Loucy (cell line): ENCODE measurements at regions not wholly inside any gene's neighbourhood (a gene's known extent, or its start where the extent isn't known, plus 50 kb on each side); places are given as distances from the start of the nearest gene placed in this dataset.
A peak's percentile ranks its signal among the peaks of the same experiment; 100 is the strongest.

Experiments used
- H2AFZ ChIP-seq: fragments of 200-600 bp; sonication (generic); 2 replicates; pipeline ENCODE4 v1.6.0; 2016; ENCODE audit warnings: antibody characterized with exemption, mild to moderate bottlenecking, low read length, moderate library complexity
- H3F3A ChIP-seq: fragments of 200-600 bp; 2 replicates; pipeline ENCODE4 v1.6.0; 2016; ENCODE audit warnings: antibody characterized with exemption, low read depth, mild to moderate bottlenecking
- H3K27me3 ChIP-seq: fragments of 200-600 bp; sonication (generic); 2 replicates; pipeline ENCODE4 v1.6.1; 2014; ENCODE audit warnings: low read length, mild to moderate bottlenecking; ENCODE audit not compliant: insufficient read depth, poor library complexity, severe bottlenecking
- H3K36me3 ChIP-seq: fragments of 200-600 bp; sonication (generic); 2 replicates; pipeline ENCODE4 v1.6.1; 2016; ENCODE audit warnings: low read length; ENCODE audit not compliant: insufficient read depth
- H3K4me1 ChIP-seq: fragments of 200-600 bp; sonication (generic); 2 replicates; pipeline ENCODE4 v1.5.1; 2014; ENCODE audit warnings: low read length, mild to moderate bottlenecking; ENCODE audit not compliant: insufficient read depth, poor library complexity, severe bottlenecking
- H3K4me2 ChIP-seq: fragments of 200-600 bp; sonication (generic); 2 replicates; pipeline ENCODE4 v1.6.0; 2014; ENCODE audit warnings: antibody characterized with exemption, low read length, low read depth, mild to moderate bottlenecking; ENCODE audit not compliant: poor library complexity, severe bottlenecking
- H3K4me3 ChIP-seq: fragments of 200-600 bp; sonication (generic); 2 replicates; pipeline ENCODE4 v1.5.1; 2014; ENCODE audit warnings: low read length, mild to moderate bottlenecking, mixed read lengths; ENCODE audit not compliant: poor library complexity, severe bottlenecking
- H3K79me2 ChIP-seq: fragments of 200-600 bp; sonication (generic); 2 replicates; pipeline ENCODE4 v1.6.1; 2014; ENCODE audit warnings: low read length; ENCODE audit not compliant: insufficient read depth
- H3K9ac ChIP-seq: fragments of 200-600 bp; sonication (generic); 2 replicates; pipeline ENCODE4 v1.6.0; 2014; ENCODE audit warnings: mild to moderate bottlenecking, low read depth, low read length, moderate library complexity; ENCODE audit not compliant: poor library complexity, severe bottlenecking
- H3K9me2 ChIP-seq: fragments of 200-600 bp; sonication (generic); replicated peaks from 2 replicates; pipeline ENCODE4 v1.6.1; 2016; ENCODE audit warnings: low read depth, low read length, mixed read lengths
- H3K9me3 ChIP-seq: fragments of 200-600 bp; sonication (generic); 2 replicates; pipeline ENCODE4 v1.6.1; 2014; ENCODE audit warnings: mild to moderate bottlenecking, antibody characterized with exemption, low read length, low read depth; ENCODE audit not compliant: insufficient read depth
- H4K20me1 ChIP-seq: fragments of 200-600 bp; sonication (generic); 2 replicates; pipeline ENCODE4 v1.6.0; 2014; ENCODE audit warnings: antibody characterized with exemption, low read length, mild to moderate bottlenecking; ENCODE audit not compliant: insufficient read depth, poor library complexity, severe bottlenecking
- CTCF ChIP-seq: fragments of 200-600 bp; sonication (generic); conservative IDR thresholded peaks from 2 replicates; pipeline ENCODE4 v1.5.1; 2014; ENCODE audit warnings: mild to moderate bottlenecking, antibody characterized with exemption, low read length
- EZH2phosphoT487 ChIP-seq: fragments of 200-600 bp; IDR thresholded peaks from 2 replicates; pipeline ENCODE4 v1.6.1; 2018; ENCODE audit warnings: antibody characterized with exemption, mild to moderate bottlenecking, moderate library complexity, borderline replicate concordance

DNA sequence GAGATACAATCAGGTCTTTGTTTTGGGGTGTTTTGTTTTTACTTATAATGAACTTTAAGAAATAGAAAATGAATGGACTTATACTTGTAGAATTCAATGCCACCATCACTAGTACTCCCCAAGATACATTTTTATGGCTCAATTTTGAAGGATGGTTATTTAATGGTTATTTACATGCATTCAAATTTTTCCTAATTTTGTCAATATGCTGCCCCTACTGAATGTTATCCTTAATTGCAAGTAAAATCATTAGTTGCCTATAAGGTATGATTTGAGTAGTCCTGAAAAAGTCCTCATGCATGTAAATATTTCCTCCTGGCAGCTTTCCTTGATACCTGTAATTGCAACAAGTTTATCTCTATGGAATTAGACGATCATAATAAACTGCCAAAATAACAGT is 391.2 kb downstream of the BCAT1 start:
- H3K9me2 ChIP-seq, result no peaks in the 10 kb centered on the region
- H3K4me3 ChIP-seq, result peak overlapping the region; percentile 83
- no peaks in the 10 kb centered on the region for H3K36me3 ChIP-seq
- no peaks in the 10 kb centered on the region for H4K20me1 ChIP-seq
- peaks cover 88% of the 10 kb centered on the region for H3K79me2 ChIP-seq
- no peaks in the 10 kb centered on the region for H3K9me3 ChIP-seq
- H3K4me2 ChIP-seq, result peak overlapping the region; percentile 82
- no peaks in the 10 kb centered on the region for H3K27me3 ChIP-seq
- H3K9ac ChIP-seq, result no peak overlapping the region
- no peaks in the 10 kb centered on the region for H3F3A ChIP-seq
- peaks cover 60% of the 10 kb centered on the region for H3K4me1 ChIP-seq
- no peak overlapping the region for H2AFZ ChIP-seq
- peak; percentile 53 for TF ChIP-seq CTCF
- no peak for TF ChIP-seq EZH2phosphoT487

DNA sequence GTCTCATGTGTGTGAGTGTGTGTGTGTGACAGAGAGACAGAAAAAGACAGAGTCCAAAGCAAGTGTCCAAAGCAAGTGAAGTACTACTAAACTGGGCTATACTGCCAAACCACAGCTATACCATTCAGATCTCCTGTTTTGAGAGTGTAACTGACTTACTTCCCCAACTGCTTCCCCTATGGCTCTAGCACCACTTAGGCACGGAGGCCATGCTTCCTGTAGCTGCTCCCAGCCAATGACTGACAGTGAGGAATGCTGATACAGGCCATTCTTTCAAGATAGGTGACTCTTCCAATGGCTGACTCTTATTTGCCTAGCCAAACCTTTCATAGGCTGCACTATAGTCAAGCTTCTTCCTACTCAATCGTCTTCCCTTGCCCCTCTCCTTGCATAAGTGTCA is 393.2 kb downstream of the BCAT1 start:
- H3F3A ChIP-seq, result no peaks in the 10 kb centered on the region
- no peaks in the 10 kb centered on the region for H3K9me2 ChIP-seq
- H3K4me1 ChIP-seq, result peaks cover 56% of the 10 kb centered on the region
- H4K20me1 ChIP-seq, result no peaks in the 10 kb centered on the region
- H3K4me2 ChIP-seq, result peak overlapping the region; percentile 59
- no peaks in the 10 kb centered on the region for H3K9me3 ChIP-seq
- H3K27me3 ChIP-seq, result no peaks in the 10 kb centered on the region
- H3K9ac ChIP-seq, result peak overlapping the region; percentile 12
- no peaks in the 10 kb centered on the region for H3K36me3 ChIP-seq
- peak overlapping the region; percentile 21 for H3K4me3 ChIP-seq
- peaks cover 87% of the 10 kb centered on the region for H3K79me2 ChIP-seq
- no peak overlapping the region for H2AFZ ChIP-seq
- TF ChIP-seq CTCF (no peak), EZH2phosphoT487 (no peak)

- peak overlapping the region; percentile 59 for H3K4me2 ChIP-seq
- no peaks in the 10 kb centered on the region for H3K36me3 ChIP-seq
- no peaks in the 10 kb centered on the region for H4K20me1 ChIP-seq
- H3K27me3 ChIP-seq, result no peaks in the 10 kb centered on the region
- H3K79me2 ChIP-seq, result peaks cover 84% of the 10 kb centered on the region
- no peaks in the 10 kb centered on the region for H3F3A ChIP-seq
- TF ChIP-seq CTCF, result no peak
- TF ChIP-seq EZH2phosphoT487, result no peak
- H2AFZ ChIP-seq, result no peak overlapping the region
- peaks cover 46% of the 10 kb centered on the region for H3K4me1 ChIP-seq
- peak overlapping the region; percentile 14 for H3K4me3 ChIP-seq
- H3K9me2 ChIP-seq, result no peaks in the 10 kb centered on the region
- H3K9me3 ChIP-seq, result no peaks in the 10 kb centered on the region
- H3K9ac ChIP-seq, result no peak overlapping the region
Observed at GRCh38 chr12:24554612-24555295, 394.1 kb downstream of the BCAT1 start.
